ACHN (cell line): ENCODE measurements at regions not wholly inside any gene's neighbourhood (a gene's known extent, or its start where the extent isn't known, plus 50 kb on each side); places are given as distances from the start of the nearest gene placed in this dataset.
A peak's percentile ranks its signal among the peaks of the same experiment; 100 is the strongest.
"Not testable (repeated sequence)": the region's sequence is repeated elsewhere in the genome, so short reads cannot be mapped to it uniquely, and the experiment has no call there.

Experiments
- DNase-seq: peaks from one replicate; pipeline ENCODE4 v3.0.0-alpha.2; 2015
- in situ Hi-C: cut with HindIII; loops from 2 replicates; pipeline ENCODE4 v1.10.0; 2017; ENCODE audit warnings: low sequenced_read_pairs, low pct_ligation_motif_present, low pct_unique_long_range_greater_than_20kb

- in situ Hi-C loops = no loop called here
- DNase-seq = no peak
These were observed 174.9 kb upstream of the ADCY2 start for GRCh38 chr5:7221041-7221440.

- DNase-seq = no peak
- in situ Hi-C loops = no loop called here
These were observed 170.1 kb upstream of the ADCY2 start for GRCh38 chr5:7225826-7226225.

GRCh38 chr5:7242118-7242710 is 153.7 kb upstream of the ADCY2 start:
- DNase-seq = no peak
- in situ Hi-C loops = no loop called here

DNA sequence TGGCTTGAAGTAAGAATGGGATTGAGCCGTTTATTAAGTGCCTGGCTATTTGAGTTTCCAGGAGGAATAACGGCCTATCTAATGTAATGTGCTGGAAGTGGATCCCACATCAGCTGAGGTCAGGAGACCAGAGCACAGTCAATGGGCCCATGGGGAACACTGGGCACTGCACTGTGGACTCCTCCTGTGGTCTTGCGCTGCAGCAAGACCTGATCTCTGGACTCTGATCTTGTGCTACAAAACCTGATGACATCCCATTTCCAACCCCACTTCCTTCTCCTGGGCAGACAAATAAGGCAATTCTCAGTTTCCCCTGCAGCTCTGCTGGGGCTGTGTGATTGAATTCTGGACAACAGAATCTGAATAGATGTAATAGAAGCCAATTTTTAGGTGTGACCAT is 151.7 kb upstream of the ADCY2 start:
- in situ Hi-C loops = no loop called here
- DNase-seq = no peak

DNA sequence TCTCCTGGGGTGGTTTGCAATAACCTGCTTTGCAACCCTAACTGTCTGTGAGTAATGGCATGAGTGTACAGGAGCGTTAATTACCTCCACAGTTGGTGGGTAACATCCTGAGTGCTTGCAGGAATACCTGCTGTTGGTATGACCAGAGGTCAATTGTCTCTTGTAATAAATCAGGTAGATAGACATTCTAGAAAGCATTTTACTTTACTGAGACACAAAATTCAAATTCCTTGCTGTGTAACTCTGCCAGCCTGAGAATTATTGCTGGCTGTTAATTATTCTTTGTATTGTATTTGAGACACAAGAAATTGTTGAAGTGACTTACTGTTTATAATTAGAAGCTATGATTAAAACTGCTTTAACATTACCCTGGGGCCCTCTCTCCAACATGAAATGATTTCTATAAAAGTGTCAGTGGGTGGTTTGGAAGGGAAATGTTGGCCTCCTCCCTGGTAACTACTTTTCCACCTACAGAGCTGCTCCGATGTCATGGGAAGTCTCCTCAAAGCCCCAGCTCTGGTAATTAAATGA is 150.8 kb upstream of the ADCY2 start:
- in situ Hi-C loops = no loop called here
- no peak for DNase-seq

DNA sequence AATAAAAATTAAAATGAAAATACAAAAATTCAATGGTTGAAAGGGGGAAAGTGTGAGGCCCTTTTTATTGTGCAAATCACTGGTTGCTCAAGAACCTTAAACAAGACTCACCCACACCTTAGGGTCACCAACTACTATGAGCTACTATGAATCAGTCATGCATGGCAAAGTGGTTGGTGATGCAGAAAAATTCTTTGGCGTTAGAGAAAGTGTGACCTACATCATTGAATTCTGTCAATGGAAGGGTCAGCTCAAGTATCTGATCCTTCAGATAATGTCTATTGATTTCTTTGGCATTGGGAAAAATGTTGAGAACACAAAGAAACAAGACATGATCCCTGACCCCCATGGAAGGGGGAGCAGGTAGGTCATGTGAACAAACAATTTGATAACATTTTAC is 149.7 kb upstream of the ADCY2 start:
- in situ Hi-C loops = no loop called here
- no peak for DNase-seq

- in situ Hi-C loops = no loop called here
- DNase-seq = no peak
These were observed 145.9 kb upstream of the ADCY2 start for GRCh38 chr5:7250004-7250403.

DNA sequence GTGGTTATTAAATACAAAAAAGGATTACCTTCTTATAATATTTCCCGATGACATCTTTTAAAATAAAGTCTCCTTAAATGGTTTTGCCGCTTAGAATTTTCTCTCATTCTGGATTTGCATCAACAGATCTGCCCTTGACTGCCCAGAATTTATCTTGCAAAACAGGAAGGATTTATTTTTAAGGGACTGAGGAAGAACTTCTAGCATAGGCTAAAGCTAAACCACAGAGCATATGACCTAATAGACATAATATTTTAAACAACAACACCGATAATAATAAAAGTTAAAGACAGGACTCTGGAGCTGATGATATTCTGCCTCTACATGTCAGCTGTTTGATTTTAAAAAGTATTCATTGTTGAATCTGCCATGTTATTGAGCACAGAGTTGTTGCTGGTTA is 145.3 kb upstream of the ADCY2 start:
- DNase-seq = no peak
- in situ Hi-C loops = no loop called here

- in situ Hi-C loops = no loop called here
- DNase-seq = no peak
These were observed 144.8 kb upstream of the ADCY2 start for GRCh38 chr5:7251132-7251531.

- in situ Hi-C loops = no loop called here
- DNase-seq = peak; percentile 39
These were observed 134.9 kb upstream of the ADCY2 start for GRCh38 chr5:7261049-7261448.

- in situ Hi-C loops = no loop called here
- no peak for DNase-seq
These were observed 134.0 kb upstream of the ADCY2 start for GRCh38 chr5:7261900-7262299.

- in situ Hi-C loops, DNase-seq: not testable (repeated sequence)
These were observed 132.4 kb upstream of the ADCY2 start for GRCh38 chr5:7263398-7264015.

- in situ Hi-C loops, DNase-seq: not testable (repeated sequence)
These were observed 130.2 kb upstream of the ADCY2 start for GRCh38 chr5:7265776-7266175.

GRCh38 chr5:7268722-7269121 is 127.2 kb upstream of the ADCY2 start:
- in situ Hi-C loops, DNase-seq: not testable (repeated sequence)

DNA sequence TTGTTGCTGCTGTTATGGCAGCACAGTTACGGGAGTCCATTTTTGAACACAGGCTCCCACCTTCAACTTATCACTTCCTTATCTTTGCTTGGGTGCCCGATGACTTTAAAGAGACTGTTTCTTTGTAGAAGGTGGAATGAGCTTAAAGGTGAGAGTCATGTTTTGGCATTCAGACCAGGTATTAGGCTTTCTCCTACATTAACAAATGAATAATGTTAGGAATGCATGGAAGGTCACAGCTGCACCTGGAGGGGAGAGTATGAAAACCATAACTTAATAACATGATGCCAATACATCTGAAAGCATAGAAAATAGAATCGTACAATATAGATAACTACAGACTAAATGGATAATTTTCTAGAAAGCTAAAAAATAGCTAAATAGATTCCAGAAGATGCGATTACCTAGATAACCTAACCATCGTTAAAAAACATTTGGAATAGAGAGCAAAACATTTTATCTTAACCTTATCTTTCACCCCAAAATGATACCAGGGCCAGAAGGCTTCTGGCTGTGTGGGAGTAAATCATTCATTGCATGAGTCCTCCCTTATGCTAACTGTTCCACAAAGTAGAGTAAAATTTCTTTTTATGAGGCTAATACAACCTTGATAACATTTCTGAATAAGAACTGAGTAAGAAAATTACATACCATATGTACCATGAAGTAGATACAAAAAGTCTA is 126.2 kb upstream of the ADCY2 start:
- DNase-seq = no peak
- in situ Hi-C loops = no loop called here

- DNase-seq = no peak
- in situ Hi-C loops = no loop called here
These were observed 124.4 kb upstream of the ADCY2 start for GRCh38 chr5:7271435-7272084.

DNA sequence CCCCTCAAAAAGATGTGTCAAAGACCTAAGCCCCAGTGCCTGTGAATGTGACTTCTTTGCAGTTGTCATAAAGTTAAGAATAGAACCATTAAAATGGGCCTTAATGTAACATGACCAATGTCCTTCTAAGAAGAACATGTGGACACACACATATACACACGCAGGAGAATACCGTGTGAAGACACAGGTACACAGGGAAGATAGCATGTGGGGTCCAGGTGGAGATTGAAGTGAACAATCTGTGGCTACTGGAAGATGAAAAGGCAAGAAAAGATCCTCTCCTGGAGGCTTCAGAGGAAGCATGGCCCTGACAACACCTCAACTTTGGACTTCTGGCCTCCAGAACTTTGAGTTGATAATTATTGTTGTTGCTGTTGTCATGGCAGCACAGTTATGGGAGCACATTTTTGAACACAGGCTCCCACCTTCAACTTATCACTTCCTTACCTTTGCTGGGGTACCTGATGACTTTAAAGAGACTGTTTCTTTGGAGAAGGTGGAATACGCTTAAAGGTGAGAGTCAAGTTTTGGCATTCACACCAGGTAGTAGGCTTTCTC is 123.5 kb upstream of the ADCY2 start:
- no peak for DNase-seq
- in situ Hi-C loops = no loop called here

DNA sequence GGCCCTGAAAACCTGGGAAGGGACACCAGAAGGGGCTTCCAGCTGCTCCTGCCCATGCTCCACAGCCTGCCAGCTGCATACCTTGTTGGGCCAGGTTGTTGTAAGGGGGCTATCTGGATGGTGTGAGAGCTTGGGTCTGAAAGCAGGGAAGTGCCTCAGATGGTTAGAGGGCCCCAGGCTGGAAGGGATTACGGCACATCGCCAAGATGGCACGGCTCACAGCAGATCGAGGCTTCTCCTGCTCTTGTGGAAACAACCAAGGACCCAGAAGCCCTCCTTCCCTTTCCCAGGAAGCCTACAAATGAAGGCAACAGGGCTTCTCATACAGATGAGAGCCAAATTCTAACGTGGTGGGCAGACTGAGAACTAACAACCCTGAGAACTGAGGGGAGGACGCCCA is 121.7 kb upstream of the ADCY2 start:
- in situ Hi-C loops = no loop called here
- no peak for DNase-seq

DNA sequence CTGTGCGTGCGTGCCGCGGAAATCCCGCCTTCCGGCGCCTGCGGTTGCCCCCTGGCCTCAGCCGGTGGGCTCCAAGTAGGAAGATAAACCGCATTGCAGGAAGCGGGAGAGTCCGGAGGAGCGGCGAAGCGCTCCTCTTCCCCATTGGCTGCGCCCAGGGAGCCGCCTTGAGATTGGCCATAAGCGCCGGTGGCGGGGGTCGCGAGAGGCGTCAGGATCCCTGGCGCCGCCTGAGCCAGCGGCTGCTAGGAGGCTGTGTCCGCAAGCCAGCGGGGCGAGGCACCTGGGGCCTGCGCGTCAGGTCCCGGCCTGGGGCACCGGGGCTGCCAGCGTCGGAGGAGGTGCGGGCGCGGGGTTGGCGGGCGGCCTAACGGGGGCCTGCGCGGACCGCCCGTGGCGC is 106.3 kb upstream of the ADCY2 start:
- DNase-seq, in situ Hi-C loops: not testable (repeated sequence)
